Kidney (tissue), 13 donors: ENCODE measurements at regions not wholly inside any gene's neighbourhood (a gene's known extent, or its start where the extent isn't known, plus 50 kb on each side); places are given as distances from the start of the nearest gene placed in this dataset.

Experiments
- DNase-seq, 5 donors: peaks; one replicate each; pipeline ENCODE4 v3.0.0-alpha.2; 2013 to 2020
- FAIRE-seq: peaks from 2 replicates; lab custom pipeline; 2012; peaks lifted over from hg19 to GRCh38; lab: Jason Lieb, UNC
- H3K27ac ChIP-seq, 2 donors: one replicate each; pipeline ENCODE4 v1.7.0; 2013; ENCODE audit warnings: low read depth in 2 of 2, low read length in 2 of 2, inconsistent platforms in 1 of 2
- H3K27me3 ChIP-seq: one replicate; pipeline ENCODE4 v1.7.1; 2013; ENCODE audit warnings: low read length, inconsistent platforms; ENCODE audit not compliant: control insufficient read depth, insufficient read depth
- H3K36me3 ChIP-seq, 3 donors: one replicate each; pipeline versions ENCODE4 v1.7.0 to v1.7.1; 2013; ENCODE audit warnings: low read length in 3 of 3, control low read depth in 1 of 3, inconsistent platforms in 1 of 3; ENCODE audit not compliant: insufficient read depth in 3 of 3, control insufficient read depth in 2 of 3
- H3K4me1 ChIP-seq, 3 donors: one replicate each; pipeline versions ENCODE4 v1.7.0 to v1.7.1; 2013; ENCODE audit warnings: low read length in 3 of 3, inconsistent platforms in 1 of 3, low read depth in 1 of 3; ENCODE audit not compliant: control insufficient read depth in 2 of 3, insufficient read depth in 2 of 3
- H3K4me3 ChIP-seq, 3 donors: one replicate each; pipeline versions ENCODE4 v1.7.0 to v1.8.1; 2013; ENCODE audit warnings: low read length in 3 of 3, control low read depth in 1 of 3, inconsistent platforms in 1 of 3
- H3K9ac ChIP-seq, 3 donors: one replicate each; pipeline versions ENCODE4 v1.7.0 to v1.7.1; 2013; ENCODE audit warnings: low read length in 3 of 3, control low read depth in 1 of 3, inconsistent platforms in 1 of 3
- H3K9me3 ChIP-seq, 3 donors: one replicate each; pipeline versions ENCODE4 v1.7.0 to v1.7.1; 2013; ENCODE audit warnings: low read length in 3 of 3, control low read depth in 1 of 3, inconsistent platforms in 1 of 3; ENCODE audit not compliant: control insufficient read depth in 2 of 3, insufficient read depth in 1 of 3
- CTCF ChIP-seq: IDR thresholded peaks from 3 replicates; pipeline ENCODE4 v1.5.1; 2012; ENCODE audit warnings: mild to moderate bottlenecking, moderate library complexity, borderline replicate concordance; ENCODE audit not compliant: insufficient read depth; ENCODE audit errors: extremely low read depth
- intact Hi-C: fragments of 100-400 bp; cut with DNase I; formaldehyde crosslinking; loops from one replicate; pipeline ENCODE4 v1.11.1; 2022
- donor health status: control.
- donor health status: control.
- donor health status: control.
- donor health status: control.
- donor health status: control.
- donor health status: DM: yes; HTN: yes; CAD: no.
- donor health status: Normal renal cell carcinoma (clear cell type).

GRCh38 chr6:16851758-16852157, 90.5 kb upstream of the ATXN1 start:
- TF ChIP-seq CTCF = no peak
- Histone ChIP-seq H3K9ac (no peak overlapping the region), H3K27ac (no peak overlapping the region), H3K36me3 (no peaks in the 10 kb centered on the region), H3K9me3 (peaks cover 0 to 2% (median 0%) of the 10 kb centered on the region in 3 donors), H3K4me1 (no peaks in the 10 kb centered on the region), H3K4me3 (no peak overlapping the region), H3K27me3 (no peaks in the 10 kb centered on the region)
- DNase-seq (no peak), FAIRE-seq (no peak)
- intact Hi-C loops = no loop called here

- no peak for TF ChIP-seq CTCF
- intact Hi-C loops = no loop called here
- Histone ChIP-seq H3K4me1 (no peaks in the 10 kb centered on the region), H3K4me3 (no peak overlapping the region), H3K9me3 (no peaks in the 10 kb centered on the region), H3K9ac (no peak overlapping the region), H3K36me3 (no peaks in the 10 kb centered on the region), H3K27ac (no peak overlapping the region), H3K27me3 (no peaks in the 10 kb centered on the region)
- FAIRE-seq (no peak), DNase-seq (no peak)
Observed at GRCh38 chr6:16851044-16851540, 89.8 kb upstream of the ATXN1 start.

- intact Hi-C loops = no loop called here
- no peak for FAIRE-seq
Observed at GRCh38 chr6:16850681-16851026, 89.4 kb upstream of the ATXN1 start.

More at GRCh38 chr6:16850681-16851026, 89.4 kb upstream of the ATXN1 start:
- H3K9me3 ChIP-seq = no peaks in the 10 kb centered on the region
- no peak overlapping the region for H3K9ac ChIP-seq
- H3K27me3 ChIP-seq = no peaks in the 10 kb centered on the region
- no peaks in the 10 kb centered on the region for H3K36me3 ChIP-seq
- H3K4me3 ChIP-seq = no peak overlapping the region
- TF ChIP-seq CTCF = no peak
- peak in 1 of 5 donors; percentile 16 for DNase-seq
- H3K27ac ChIP-seq = no peak overlapping the region
- no peaks in the 10 kb centered on the region for H3K4me1 ChIP-seq
